SK-N-SH (cell line): ENCODE measurements at regions not wholly inside any gene's neighbourhood (a gene's known extent, or its start where the extent isn't known, plus 50 kb on each side); places are given as distances from the start of the nearest gene placed in this dataset.

ENCODE experiments used
- CTCF ChIA-PET: fragments of 300-600, 350-600 bp; formaldehyde crosslinking; extraction: SDS; loops from one replicate; lab custom pipeline; 2021; lab: Yijun Ruan, JAX
- POLR2A ChIA-PET: fragments of 350-600 bp; sonication (Branson Sonifier 250); formaldehyde crosslinking; extraction: SDS; loops from one replicate; lab custom pipeline; 2020; ENCODE audit warnings: antibody characterized with exemption, inconsistent platforms; lab: Yijun Ruan, JAX
- DNase-seq: peaks from one replicate; pipeline ENCODE4 v3.0.0; 2012
- H2AFZ ChIP-seq: fragments of 200-600 bp; sonication (generic); 2 replicates; pipeline ENCODE4 v1.8.1; 2016; ENCODE audit warnings: antibody characterized with exemption, mild to moderate bottlenecking, low read depth
- H3F3A ChIP-seq: fragments of 200-600 bp; sonication (generic); replicated peaks from 2 replicates; pipeline ENCODE3; 2016; ENCODE audit warnings: antibody characterized with exemption, mild to moderate bottlenecking; ENCODE audit not compliant: insufficient read depth
- H3K27ac ChIP-seq, 2 experiments: fragments of 200-500 bp in 1 of 2; fragments of 200-600 bp in 1 of 2; sonication (Bioruptor generic) in 1 of 2; sonication (generic), shearing (Covaris generic) in 1 of 2; 2 replicates each; pipeline versions ENCODE4 v1.5.1 to v1.6.1; 2014 to 2016; ENCODE audit warnings: low read depth in 2 of 2, inconsistent platforms in 1 of 2, low read length in 1 of 2, mild to moderate bottlenecking in 1 of 2, mixed read lengths in 1 of 2
- H3K27me3 ChIP-seq: fragments of 200-600 bp; sonication (generic), shearing (Covaris generic); 2 replicates; pipeline ENCODE4 v1.6.1; 2016; ENCODE audit warnings: mixed run types; ENCODE audit not compliant: insufficient read depth
- H3K36me3 ChIP-seq, 2 experiments: fragments of 200-500 bp in 1 of 2; fragments of 200-600 bp in 1 of 2; sonication (Bioruptor generic) in 1 of 2; sonication (generic) in 1 of 2; replicated peaks in 1 of 2; 2 replicates each; pipeline versions ENCODE3 to v1.5.1; 2014 to 2016; ENCODE audit warnings: low read length in 1 of 2, mild to moderate bottlenecking in 1 of 2; ENCODE audit not compliant: insufficient read depth in 2 of 2, control insufficient read depth in 1 of 2
- H3K4me1 ChIP-seq, 2 experiments: fragments of 200-500 bp in 1 of 2; fragments of 200-600 bp in 1 of 2; sonication (Bioruptor generic) in 1 of 2; sonication (generic), shearing (Covaris generic) in 1 of 2; 2 replicates each; pipeline versions ENCODE4 v1.5.1 to v1.6.1; 2014 to 2016; ENCODE audit warnings: low read depth in 1 of 2, low read length in 1 of 2, mixed run types in 1 of 2; ENCODE audit not compliant: insufficient read depth in 2 of 2, control insufficient read depth in 1 of 2
- H3K4me2 ChIP-seq: fragments of 200-600 bp; sonication (generic), shearing (Covaris generic); 2 replicates; pipeline ENCODE4 v1.6.1; 2017; ENCODE audit warnings: mixed run types
- H3K4me3 ChIP-seq, 2 experiments: fragments of 200-500 bp in 1 of 2; fragments of 200-600 bp in 1 of 2; sonication (Bioruptor generic) in 1 of 2; sonication (generic), shearing (Covaris generic) in 1 of 2; 2 replicates each; pipeline versions ENCODE4 v1.5.1 to v1.8.1; 2014 to 2016; ENCODE audit warnings: low read depth in 2 of 2, inconsistent platforms in 1 of 2, low read length in 1 of 2, mild to moderate bottlenecking in 1 of 2, mixed read lengths in 1 of 2, moderate library complexity in 1 of 2
- H3K79me2 ChIP-seq: fragments of 200-600 bp; sonication (generic); 2 replicates; pipeline ENCODE4 v1.8.1; 2017; ENCODE audit warnings: mild to moderate bottlenecking; ENCODE audit not compliant: insufficient read depth
- H3K9ac ChIP-seq: fragments of 200-600 bp; sonication (generic); 2 replicates; pipeline ENCODE4 v1.6.1; 2017; ENCODE audit warnings: mixed run types
- H3K9me2 ChIP-seq: fragments of 200-600 bp; sonication (generic); 2 replicates; pipeline ENCODE4 v1.6.1; 2017; ENCODE audit warnings: mixed run types
- H3K9me3 ChIP-seq: fragments of 200-600 bp; sonication (generic); 2 replicates; pipeline ENCODE4 v1.6.1; 2017; ENCODE audit warnings: mixed run types, mild to moderate bottlenecking, moderate library complexity
- H4K20me1 ChIP-seq: fragments of 200-600 bp; sonication (generic); 2 replicates; pipeline ENCODE4 v1.6.1; 2017; ENCODE audit warnings: mild to moderate bottlenecking, mixed run types; ENCODE audit not compliant: insufficient read depth
- CTCF ChIP-seq: fragments of 200-600 bp; sonication (generic); IDR thresholded peaks from 2 replicates; pipeline ENCODE4 v1.6.1; 2017; ENCODE audit warnings: antibody characterized with exemption, mild to moderate bottlenecking, moderate library complexity
- EP300 ChIP-seq, 2 experiments: IDR thresholded peaks; 2 replicates each; pipeline versions ENCODE4 v1.4.0 to v1.6.1; 2012; ENCODE audit warnings: borderline replicate concordance in 1 of 2, low read depth in 1 of 2, low read length in 1 of 2
- GABPA ChIP-seq: IDR thresholded peaks from 2 replicates; pipeline ENCODE4 v1.4.0; 2012; ENCODE audit warnings: low read depth, mild to moderate bottlenecking
- GATA2 ChIP-seq: sonication (generic); formaldehyde crosslinking; IDR thresholded peaks from 2 replicates; pipeline ENCODE4 v1.5.0; 2020; ENCODE audit warnings: mild to moderate bottlenecking, missing genetic modification reagents
- MAX ChIP-seq: IDR thresholded peaks from 2 replicates; pipeline ENCODE4 v1.4.0; 2012; ENCODE audit warnings: low read depth
- NFIC ChIP-seq: IDR thresholded peaks from 2 replicates; pipeline ENCODE4 v1.4.0; 2012; ENCODE audit warnings: borderline replicate concordance
- NRF1 ChIP-seq: IDR thresholded peaks from 2 replicates; pipeline ENCODE4 v1.6.1; 2012; ENCODE audit warnings: low read depth, mild to moderate bottlenecking, low read length
- PBX3 ChIP-seq: IDR thresholded peaks from 2 replicates; pipeline ENCODE4; 2012
- POLR2AphosphoS5 ChIP-seq: IDR thresholded peaks from 2 replicates; pipeline ENCODE4 v1.6.1; 2012; ENCODE audit warnings: low read depth, low read length
- RAD21 ChIP-seq: IDR thresholded peaks from 2 replicates; pipeline ENCODE4 v1.6.1; 2012; ENCODE audit warnings: mild to moderate bottlenecking, low read length
- RFX5 ChIP-seq: IDR thresholded peaks from 2 replicates; pipeline ENCODE4 v1.6.1; 2012; ENCODE audit warnings: mild to moderate bottlenecking, improper control_type of control experiment, low read length
- SMC3 ChIP-seq: IDR thresholded peaks from 2 replicates; pipeline ENCODE4 v1.6.1; 2012; ENCODE audit warnings: low read depth, low read length, improper control_type of control experiment
- TCF12 ChIP-seq: IDR thresholded peaks from 2 replicates; pipeline ENCODE4 v1.4.0; 2012
- USF2 ChIP-seq: fragments of 150-350 bp; IDR thresholded peaks from 2 replicates; pipeline ENCODE4 v1.6.1; 2017; ENCODE audit warnings: antibody characterized with exemption, low read length, low read depth, borderline replicate concordance
- YY1 ChIP-seq: IDR thresholded peaks from 2 replicates; pipeline ENCODE4 v1.4.0; 2012; ENCODE audit warnings: low read depth, mild to moderate bottlenecking
- ZBTB33 ChIP-seq: IDR thresholded peaks from 2 replicates; pipeline ENCODE4 v1.4.0; 2012; ENCODE audit warnings: low read depth, borderline replicate concordance
- WGBS: methylation state at CpG from one replicate; pipeline ENCODE4 v1.1.6; 2017; ENCODE audit warnings: low lambda C conversion rate; 5-methylcytosine and 5-hydroxymethylcytosine counted together

- no peaks in the 10 kb centered on the region for H4K20me1 ChIP-seq
- no peaks in the 10 kb centered on the region for H3K9me2 ChIP-seq
- no peak for TF ChIP-seq NFIC
- TF ChIP-seq CTCF = 0 out of 2 replicates have a peak, but pooled peaks have one; percentile 8
- TF ChIP-seq USF2 = no peak
- no peak for TF ChIP-seq PBX3
- peak; percentile 53; the same call in 1 of the 2 replicates for TF ChIP-seq SMC3
- TF ChIP-seq TCF12 = no peak
- TF ChIP-seq RFX5 = no peak
- TF ChIP-seq GABPA = no peak
- no peak for TF ChIP-seq ZBTB33
- no peak for TF ChIP-seq NRF1
- no peak for TF ChIP-seq GATA2
- no peak for TF ChIP-seq POLR2AphosphoS5
- TF ChIP-seq RAD21 = peak; percentile 77
- TF ChIP-seq YY1 = no peak
- no peak for TF ChIP-seq MAX
- TF ChIP-seq EP300 (IDR thresholded peaks at IDR 0.05; ENCODE audit: borderline replicate concordance in 1 of 2, low read depth in 1 of 2, low read length in 1 of 2) = no peak
- TF ChIP-seq, all 33 proteins: peak for 3
- no peak overlapping the region for H3K9ac ChIP-seq
- no peak overlapping the region for H2AFZ ChIP-seq
- H3K4me2 ChIP-seq = no peak overlapping the region
- WGBS = 30% methylated on average over 7 of the region's 8 CpGs
- H3K79me2 ChIP-seq = no peaks in the 10 kb centered on the region
- no peak overlapping the region for H3K27ac ChIP-seq
- no peaks in the 10 kb centered on the region for H3K9me3 ChIP-seq
- no peaks in the 10 kb centered on the region for H3K27me3 ChIP-seq
- peak; percentile 67 for DNase-seq
- H3K4me3 ChIP-seq = no peak overlapping the region
- ChIA-PET CTCF (interaction anchor here (0.9 to 4.1 kb wide), 11 partner anchors 9 to 215 kb away, joined by 3 to 48 read pairs (median 5); no protein-coding TSS in a partner anchor), POLR2A (no interaction called here)
- H3F3A ChIP-seq = no peaks in the 10 kb centered on the region
- H3K4me1 ChIP-seq = peaks cover 0 to 8% of the 10 kb centered on the region in 2 experiments; a peak in 1 of 4 replicates
- no peaks in the 10 kb centered on the region for H3K36me3 ChIP-seq
These were observed 217.6 kb upstream of the MYL2 start for GRCh38 chr12:111138016-111138415.
